Fibroblast of gingiva (primary cell): ENCODE measurements at regions not wholly inside any gene's neighbourhood (a gene's known extent, or its start where the extent isn't known, plus 50 kb on each side); places are given as distances from the start of the nearest gene placed in this dataset.

Experiments used
- DNase-seq: peaks from one replicate; pipeline ENCODE4 v3.0.0-alpha.2; 2011; ENCODE audit warnings: low read depth

DNA sequence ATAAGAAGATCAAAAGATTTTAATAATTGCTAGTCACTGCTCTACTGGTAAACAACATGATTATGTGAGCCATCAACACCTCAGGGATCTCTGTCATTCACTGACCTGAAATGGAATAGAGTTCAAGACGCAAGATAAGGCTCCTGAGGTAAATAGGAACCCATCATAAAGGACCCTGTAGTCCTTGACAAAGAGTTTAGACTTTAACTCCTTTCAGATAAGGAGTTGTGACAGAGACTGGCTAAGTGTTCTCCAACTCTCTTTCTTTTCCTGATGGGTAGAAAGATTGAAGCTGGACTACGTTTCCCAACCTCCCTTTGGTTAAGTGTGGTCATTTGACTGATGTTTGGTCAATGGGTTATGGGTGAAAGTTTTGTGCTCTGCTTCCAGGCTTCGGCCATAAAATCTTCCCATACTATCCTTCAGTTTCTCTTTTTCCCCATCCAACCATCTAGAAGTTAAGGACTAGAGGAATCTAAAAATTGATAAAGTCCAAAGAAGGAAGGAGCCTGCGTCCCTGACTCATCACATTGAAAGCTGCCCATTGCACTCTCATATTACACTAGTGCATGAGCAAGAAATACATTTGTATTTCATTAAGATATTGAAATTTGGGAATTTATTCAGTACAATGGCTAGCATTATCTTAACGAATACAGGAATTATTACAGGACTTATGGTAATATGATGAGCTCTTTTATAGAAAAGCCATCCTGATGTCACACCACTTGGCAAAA, 293.7 kb upstream of the ACVR2A start:
- peak; percentile 57 for DNase-seq

DNA sequence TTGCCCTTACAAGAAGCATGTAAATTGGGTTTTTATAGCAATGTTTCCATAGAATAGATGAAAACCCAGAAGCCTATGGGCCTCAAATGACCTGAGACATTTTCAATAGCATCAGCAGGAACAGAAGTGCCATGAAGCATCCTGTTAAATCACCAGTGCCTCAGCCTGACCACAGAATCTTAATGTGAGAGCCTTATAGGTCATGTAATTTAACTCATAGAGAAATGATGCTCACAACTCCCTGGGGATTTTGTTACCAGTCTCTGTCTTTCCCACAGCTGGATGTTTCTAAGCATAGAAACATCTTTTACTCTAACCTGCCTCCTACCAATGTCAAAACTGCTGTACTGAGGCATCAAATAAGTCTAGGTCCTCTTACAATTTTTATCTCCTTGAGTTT, 295.8 kb upstream of the ACVR2A start:
- DNase-seq: no peak

- no peak for DNase-seq
Observed at GRCh38 chr2:147548451-147548850, 296.4 kb upstream of the ACVR2A start.

DNA sequence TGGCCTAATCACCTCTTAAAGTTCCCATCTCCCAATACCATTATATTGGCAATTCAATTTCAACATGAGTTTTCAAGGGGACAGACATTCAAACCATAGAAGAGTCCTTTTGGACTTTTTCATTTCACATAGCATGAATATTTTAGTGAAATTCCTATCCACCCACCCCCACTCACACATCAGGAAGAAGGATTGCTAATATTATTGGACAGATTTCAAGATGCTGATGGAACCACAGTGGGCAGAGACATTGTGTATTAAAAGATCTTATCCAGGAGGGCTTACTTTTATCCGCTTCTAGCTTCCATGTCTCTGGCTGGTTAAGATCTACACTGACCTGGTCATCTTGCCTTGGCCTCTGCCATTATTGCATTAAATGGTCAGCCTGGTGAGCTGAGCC, 297.4 kb upstream of the ACVR2A start:
- no peak for DNase-seq

- DNase-seq: no peak
Observed at GRCh38 chr2:147546109-147546508, 298.7 kb upstream of the ACVR2A start.

GRCh38 chr2:147543056-147543455, 301.8 kb upstream of the ACVR2A start:
- no peak for DNase-seq

GRCh38 chr2:147542351-147542750, 302.5 kb upstream of the ACVR2A start:
- no peak for DNase-seq

DNA sequence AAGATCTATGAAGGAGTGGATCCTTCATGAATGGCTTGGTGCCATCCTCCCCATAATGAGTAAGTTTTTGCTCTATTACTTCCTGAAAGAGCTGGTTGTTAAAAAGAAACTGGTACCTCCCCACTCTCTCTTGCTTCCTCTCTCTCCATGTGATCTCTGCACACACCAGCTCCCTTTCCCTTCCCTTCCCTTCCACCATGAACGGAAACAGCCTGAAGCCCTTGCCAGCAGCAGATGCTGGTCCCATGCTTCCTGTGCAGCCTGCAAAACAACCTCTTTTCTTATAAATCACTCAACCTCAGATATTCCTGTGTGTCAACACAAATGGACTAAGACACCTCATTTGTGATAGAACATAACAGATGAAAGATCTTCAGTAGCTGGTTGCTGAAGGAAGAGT, 303.5 kb upstream of the ACVR2A start:
- DNase-seq: no peak

- no peak for DNase-seq
Observed at GRCh38 chr2:147538821-147539220, 306.0 kb upstream of the ACVR2A start.

- peak; percentile 59 for DNase-seq
Observed at GRCh38 chr2:147538088-147538487, 306.7 kb upstream of the ACVR2A start.

DNA sequence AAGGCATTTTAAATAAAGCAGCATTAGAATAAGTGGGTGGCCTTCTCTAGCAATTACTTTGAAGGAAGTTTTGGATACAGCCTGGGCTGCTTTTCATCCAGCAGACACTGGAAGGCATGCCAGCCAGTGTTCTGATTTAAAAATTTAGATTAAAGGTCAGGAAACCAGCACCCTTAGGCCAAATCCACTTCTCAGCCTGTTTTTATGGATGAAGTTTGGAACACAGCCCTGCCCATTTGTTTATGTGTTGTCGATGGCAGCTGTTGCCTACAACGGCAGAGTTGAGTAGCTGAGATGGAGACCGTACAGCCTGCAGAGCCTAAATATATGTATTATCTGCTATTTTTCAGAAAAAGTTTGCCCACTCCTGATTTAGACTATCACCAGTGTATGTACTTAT, 313.6 kb upstream of the ACVR2A start:
- DNase-seq: no peak

- DNase-seq: no peak
Observed at GRCh38 chr2:147530033-147530432, 314.8 kb upstream of the ACVR2A start.

- no peak for DNase-seq
Observed at GRCh38 chr2:147525819-147526489, 318.9 kb upstream of the ACVR2A start.

DNA sequence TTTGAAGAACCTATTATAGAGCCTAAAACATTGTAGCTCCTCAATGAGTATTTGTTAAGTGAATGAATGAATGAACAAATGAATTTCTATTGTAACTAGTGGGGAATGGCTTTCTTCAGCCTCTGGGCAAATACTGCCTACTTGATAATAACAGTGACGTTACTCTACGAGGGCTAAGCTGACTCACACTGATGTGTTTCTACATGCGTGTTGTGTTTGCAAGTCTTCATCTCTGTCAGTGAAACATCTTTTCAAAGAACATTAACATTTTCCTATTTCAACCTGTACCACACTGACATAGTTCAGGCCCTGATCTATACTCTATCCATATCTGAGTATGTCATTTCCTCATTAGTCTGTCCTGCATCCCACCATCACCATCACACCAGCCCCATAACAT, 319.9 kb upstream of the ACVR2A start:
- no peak for DNase-seq

DNA sequence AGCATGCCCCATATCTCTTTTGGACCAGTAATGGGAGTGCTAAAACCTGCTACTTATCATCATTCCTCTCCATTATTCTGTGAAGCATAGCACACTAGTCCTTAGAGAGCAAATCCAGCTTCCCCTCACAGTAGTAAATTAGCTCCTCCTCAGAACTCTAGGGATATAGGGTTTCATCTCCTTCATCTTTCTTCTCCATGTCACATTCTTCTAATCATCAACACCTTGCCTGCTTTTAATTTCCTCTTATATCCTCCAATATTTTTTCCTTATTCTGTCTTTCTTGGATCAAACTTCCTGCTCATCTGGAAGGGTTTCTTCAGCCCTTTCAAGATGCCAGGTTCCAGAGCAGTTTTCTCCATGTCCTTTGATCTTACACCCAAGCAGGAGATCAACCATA, 321.4 kb upstream of the ACVR2A start:
- no peak for DNase-seq

GRCh38 chr2:147521936-147522335, 322.9 kb upstream of the ACVR2A start:
- no peak for DNase-seq

GRCh38 chr2:147520817-147521216, 324.0 kb upstream of the ACVR2A start:
- no peak for DNase-seq

DNA sequence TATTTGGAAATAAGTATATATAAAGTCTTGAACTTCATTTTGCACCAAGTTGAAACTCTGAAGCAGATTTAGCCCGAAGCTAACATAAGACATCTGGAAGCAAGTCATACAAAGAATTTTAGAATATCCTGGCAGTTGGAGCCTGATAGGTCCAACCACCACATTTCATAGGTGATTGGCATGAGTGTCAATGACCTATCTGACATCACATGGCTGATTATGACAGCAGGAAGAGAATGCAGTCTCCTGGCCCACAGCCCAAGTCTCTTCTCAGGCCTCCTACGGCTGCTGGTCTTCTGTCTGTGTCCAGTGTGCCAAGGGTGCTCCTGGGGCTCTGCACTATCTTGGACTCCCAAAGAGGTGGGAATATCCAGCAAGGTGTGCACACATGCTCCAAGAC, 325.7 kb upstream of the ACVR2A start:
- DNase-seq: no peak

GRCh38 chr2:147515213-147515612, 329.6 kb upstream of the ACVR2A start:
- DNase-seq: no peak

- DNase-seq: no peak
Observed at GRCh38 chr2:147512206-147512605, 332.6 kb upstream of the ACVR2A start.

- peak; percentile 89 for DNase-seq
Observed at GRCh38 chr2:147511491-147511948, 333.3 kb upstream of the ACVR2A start.

DNA sequence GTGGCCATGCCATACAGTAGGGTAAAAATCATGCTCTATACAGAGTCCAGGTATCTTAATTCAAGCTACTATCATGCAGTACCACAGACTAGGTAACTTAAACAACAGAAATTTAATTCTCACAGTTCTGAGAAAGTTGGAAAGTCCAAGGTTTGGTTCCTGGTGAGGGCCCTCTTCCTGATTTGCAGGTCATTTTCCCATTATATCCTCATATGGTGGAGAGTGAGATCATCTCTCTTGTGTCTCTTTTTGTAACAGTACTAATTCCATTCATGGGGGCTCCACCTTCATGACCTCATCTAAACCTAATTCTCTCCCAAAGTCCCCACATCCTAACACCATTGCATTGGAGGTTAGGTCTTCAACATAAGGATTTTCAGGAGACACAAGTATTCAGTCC, 335.0 kb upstream of the ACVR2A start:
- no peak for DNase-seq

DNA sequence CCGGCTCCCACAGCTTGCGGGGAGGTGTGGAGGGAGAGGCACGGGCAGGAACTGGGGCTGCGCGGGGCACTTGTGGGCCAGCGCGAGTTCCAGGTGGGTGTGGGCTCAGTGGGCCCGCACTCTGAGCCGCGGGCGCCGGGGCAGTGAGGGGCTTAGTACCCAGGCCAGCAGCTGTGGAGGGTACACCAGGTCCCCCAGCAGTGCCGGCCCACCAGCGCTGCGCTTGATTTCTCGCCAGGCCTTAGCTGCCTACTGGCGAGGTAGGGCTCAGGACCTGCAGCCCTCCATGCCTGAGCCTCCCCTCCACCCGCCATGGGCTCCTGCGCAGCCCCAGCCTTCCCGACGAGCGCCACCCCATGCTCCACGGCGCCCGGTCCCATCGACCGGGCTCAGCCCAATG, 337.9 kb upstream of the ACVR2A start:
- no peak for DNase-seq
